Thymus (tissue), 11 donors: ENCODE measurements at regions not wholly inside any gene's neighbourhood (a gene's known extent, or its start where the extent isn't known, plus 50 kb on each side); places are given as distances from the start of the nearest gene placed in this dataset.

Source experiments
- DNase-seq, 9 donors: peaks; one replicate each; pipeline ENCODE4 v3.0.0-alpha.2; 2013; ENCODE audit warnings: low spot score in 9 of 9, low read depth in 6 of 9, missing footprints in 1 of 9
- H3K27ac ChIP-seq, 2 donors: one replicate each; pipeline ENCODE4 v1.5.1; 2013; ENCODE audit warnings: control low read depth in 1 of 2, low read depth in 1 of 2, low read length in 1 of 2, mild to moderate bottlenecking in 1 of 2, moderate library complexity in 1 of 2
- H3K27me3 ChIP-seq, 2 donors: one replicate each; pipeline ENCODE4 v1.5.1; 2013; ENCODE audit warnings: low read length in 1 of 2; ENCODE audit not compliant: control insufficient read depth in 2 of 2, insufficient read depth in 1 of 2
- H3K36me3 ChIP-seq, 2 donors: one replicate each; pipeline ENCODE4 v1.5.1; 2013; ENCODE audit warnings: low read length in 1 of 2, mild to moderate bottlenecking in 1 of 2, moderate library complexity in 1 of 2; ENCODE audit not compliant: control insufficient read depth in 2 of 2, insufficient read depth in 2 of 2
- H3K4me1 ChIP-seq, 2 donors: one replicate each; pipeline ENCODE4 v1.5.1; 2013; ENCODE audit warnings: low read length in 2 of 2; ENCODE audit not compliant: control insufficient read depth in 2 of 2, insufficient read depth in 2 of 2
- H3K4me3 ChIP-seq, 2 donors: one replicate each; pipeline ENCODE4 v1.5.1; 2013; ENCODE audit warnings: low read length in 2 of 2, control low read depth in 1 of 2, mild to moderate bottlenecking in 1 of 2
- H3K9me3 ChIP-seq, 2 donors: one replicate each; pipeline ENCODE4 v1.5.1; 2013; ENCODE audit warnings: low read length in 1 of 2, mild to moderate bottlenecking in 1 of 2; ENCODE audit not compliant: control insufficient read depth in 2 of 2, insufficient read depth in 1 of 2
- WGBS: extraction: QIAGEN DNeasy Blood & Tissue Kit; methylation state at CpG from one replicate; pipeline ENCODE4 v1.1.7; 2013; 5-methylcytosine and 5-hydroxymethylcytosine counted together
- donor health status: healthy.

DNA sequence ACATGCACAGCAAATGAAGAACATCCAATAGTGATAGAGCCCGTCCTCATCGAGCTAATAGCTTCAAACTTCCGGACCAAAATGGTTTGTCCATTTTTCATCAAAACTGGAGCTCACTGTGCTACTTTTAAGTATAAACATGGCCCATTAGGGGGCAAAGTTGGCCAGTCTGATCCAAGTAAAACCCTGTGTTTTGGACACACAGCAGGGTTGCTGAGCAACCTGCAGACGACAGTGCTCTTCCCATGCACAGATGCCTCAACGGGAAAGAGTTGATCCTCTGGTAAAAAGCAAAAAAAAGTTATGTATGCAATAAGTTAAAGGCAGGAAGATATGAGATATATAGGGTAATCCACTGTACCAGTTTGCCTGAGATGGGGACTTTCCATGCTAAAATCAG is 244.0 kb upstream of the THBS1 start:
- Histone ChIP-seq H3K9me3 (no peaks in the 10 kb centered on the region), H3K36me3 (no peaks in the 10 kb centered on the region), H3K27me3 (no peaks in the 10 kb centered on the region), H3K4me3 (no peak overlapping the region), H3K4me1 (no peaks in the 10 kb centered on the region), H3K27ac (no peak overlapping the region)
- WGBS: 97% methylated on average over 5 of the region's 5 CpGs
- DNase-seq: no peak

DNA sequence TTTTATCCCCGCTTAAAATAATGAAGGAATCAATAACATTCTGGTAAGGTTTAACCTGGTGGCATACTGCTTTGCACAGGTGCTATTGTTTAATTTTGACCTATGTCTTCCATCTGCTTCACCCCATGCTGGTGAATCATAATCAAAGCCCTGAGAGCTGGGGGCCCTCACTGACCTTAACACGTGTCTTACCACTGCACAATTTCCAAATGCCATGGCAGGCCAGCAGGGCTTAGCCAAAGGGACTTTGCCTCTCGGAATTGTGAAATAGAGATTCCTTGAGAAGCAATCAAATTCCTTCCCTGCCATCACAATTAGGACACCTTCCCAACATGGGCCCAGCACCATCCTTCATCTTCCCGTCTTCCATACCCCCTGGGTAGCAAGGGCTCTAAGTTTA is 242.6 kb upstream of the THBS1 start:
- Histone ChIP-seq H3K4me1 (no peaks in the 10 kb centered on the region), H3K36me3 (no peaks in the 10 kb centered on the region), H3K9me3 (no peaks in the 10 kb centered on the region), H3K4me3 (no peak overlapping the region), H3K27me3 (no peaks in the 10 kb centered on the region), H3K27ac (no peak overlapping the region)
- no peak for DNase-seq
- WGBS: 74% methylated on average over 4 of the region's 4 CpGs

DNA sequence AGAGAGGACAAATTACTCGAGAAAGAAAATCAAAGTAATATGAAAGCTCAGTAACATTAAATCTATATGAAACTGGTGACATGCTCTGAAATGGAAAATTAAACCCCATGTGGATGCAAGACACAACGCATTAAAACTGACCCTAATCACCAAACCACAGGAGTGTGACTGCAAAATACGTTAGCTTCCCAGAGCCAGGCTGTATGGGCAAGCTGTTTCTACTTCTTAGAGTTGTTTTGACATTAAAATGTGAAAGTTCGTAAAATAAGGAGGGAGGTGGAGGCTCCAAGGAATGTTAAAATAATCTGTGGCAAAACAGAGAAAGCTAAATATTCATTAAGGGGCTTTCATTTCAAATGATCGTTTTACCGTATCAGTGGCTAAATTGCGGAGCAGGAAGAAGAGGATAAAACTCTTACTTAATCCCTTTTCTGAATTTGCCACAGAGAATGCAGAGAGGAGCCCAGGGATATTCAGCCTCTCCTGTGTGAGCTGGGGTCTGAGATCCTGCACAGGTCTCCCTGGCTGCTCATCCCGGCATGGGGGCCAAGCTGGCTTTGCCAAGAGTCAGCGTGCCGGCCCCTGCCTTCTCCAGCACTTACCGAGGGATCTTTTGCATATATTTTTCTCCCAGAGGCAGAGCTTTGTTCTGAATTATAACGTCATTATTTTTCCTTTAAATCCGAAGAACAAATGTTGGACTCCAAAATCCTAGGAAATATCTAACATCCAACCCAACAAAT is 239.8 kb upstream of the THBS1 start:
- no peak overlapping the region for H3K4me3 ChIP-seq
- no peak overlapping the region for H3K27ac ChIP-seq
- WGBS: 88% methylated on average over 13 of the region's 13 CpGs
- no peaks in the 10 kb centered on the region for H3K4me1 ChIP-seq
- no peaks in the 10 kb centered on the region for H3K36me3 ChIP-seq
- H3K27me3 ChIP-seq: no peaks in the 10 kb centered on the region
- DNase-seq: no peak
- H3K9me3 ChIP-seq: no peaks in the 10 kb centered on the region

DNA sequence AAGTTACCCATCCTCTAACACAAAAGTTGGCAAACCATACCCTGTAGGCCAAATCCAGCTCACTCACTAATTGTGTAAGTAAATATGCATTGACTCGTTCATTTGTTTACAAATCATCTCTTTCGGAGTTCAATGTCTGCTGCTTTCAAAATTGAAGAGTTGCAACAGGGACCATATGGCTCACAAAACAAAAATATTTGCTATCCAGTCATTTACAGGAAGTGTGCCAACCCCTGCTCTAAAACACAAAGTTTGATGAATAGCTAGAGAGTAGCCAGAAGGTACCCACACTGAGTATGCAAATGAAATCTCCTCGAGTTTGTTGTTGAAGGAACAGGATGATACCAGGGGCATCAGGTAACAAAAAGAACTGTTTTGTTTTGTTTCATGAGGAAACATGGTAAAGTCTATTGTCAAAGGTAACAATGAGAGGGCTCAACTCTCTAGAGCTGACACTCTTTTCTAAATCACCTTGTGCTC is 236.2 kb upstream of the THBS1 start:
- no peak for DNase-seq
- Histone ChIP-seq H3K4me3 (no peak overlapping the region), H3K27ac (no peak overlapping the region), H3K27me3 (no peaks in the 10 kb centered on the region), H3K9me3 (no peaks in the 10 kb centered on the region), H3K36me3 (no peaks in the 10 kb centered on the region), H3K4me1 (no peaks in the 10 kb centered on the region)
- WGBS: 93% methylated on average over 3 of the region's 3 CpGs

DNA sequence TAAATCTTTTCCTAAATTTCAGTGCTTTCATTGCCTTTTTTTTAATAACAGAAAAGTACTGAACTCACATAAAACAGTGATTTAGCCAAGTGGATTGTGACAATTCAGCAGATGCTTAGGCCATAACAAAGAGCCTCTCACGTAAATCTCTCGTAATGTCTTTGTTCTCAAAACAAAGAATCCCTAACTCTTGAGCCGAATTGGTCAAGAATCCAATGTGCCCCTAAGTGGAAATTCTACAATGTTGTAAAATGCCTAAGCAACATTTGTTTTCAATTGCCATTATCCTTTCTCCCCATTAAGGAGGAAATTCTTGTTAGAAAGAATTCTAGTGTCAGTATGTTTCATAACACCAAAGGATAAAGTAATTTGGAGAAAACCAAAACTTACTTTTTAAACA is 235.7 kb upstream of the THBS1 start:
- no peaks in the 10 kb centered on the region for H3K4me1 ChIP-seq
- H3K27ac ChIP-seq: no peak overlapping the region
- no peaks in the 10 kb centered on the region for H3K9me3 ChIP-seq
- H3K4me3 ChIP-seq: no peak overlapping the region
- no peaks in the 10 kb centered on the region for H3K27me3 ChIP-seq
- WGBS: 64% methylated on average over 3 of the region's 3 CpGs
- H3K36me3 ChIP-seq: no peaks in the 10 kb centered on the region
- DNase-seq: no peak

DNA sequence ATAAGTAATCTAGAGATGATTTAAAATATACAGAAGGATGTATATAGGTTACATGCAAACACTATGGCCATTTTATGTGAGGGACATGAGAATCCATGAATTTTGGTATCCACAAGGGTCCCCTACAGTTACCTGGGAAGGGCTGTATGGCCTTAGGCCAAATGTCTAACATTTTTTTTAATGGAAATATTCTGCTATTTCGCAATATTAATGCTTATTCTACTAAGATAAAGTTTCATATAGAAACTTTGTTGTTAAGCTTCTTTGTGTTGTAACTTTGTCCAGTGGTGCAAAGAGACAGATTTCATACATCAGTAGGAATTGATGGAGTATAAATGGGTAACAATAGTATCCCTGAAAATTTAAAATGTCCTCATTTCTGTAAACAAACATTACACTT is 233.4 kb upstream of the THBS1 start:
- Histone ChIP-seq H3K4me1 (peaks cover 0 to 4% of the 10 kb centered on the region in 2 donors), H3K27me3 (no peaks in the 10 kb centered on the region), H3K27ac (no peak overlapping the region), H3K36me3 (no peaks in the 10 kb centered on the region), H3K4me3 (no peak overlapping the region), H3K9me3 (no peaks in the 10 kb centered on the region)
- DNase-seq: no peak
- WGBS: 93% methylated on average over 1 of the region's 1 CpG

DNA sequence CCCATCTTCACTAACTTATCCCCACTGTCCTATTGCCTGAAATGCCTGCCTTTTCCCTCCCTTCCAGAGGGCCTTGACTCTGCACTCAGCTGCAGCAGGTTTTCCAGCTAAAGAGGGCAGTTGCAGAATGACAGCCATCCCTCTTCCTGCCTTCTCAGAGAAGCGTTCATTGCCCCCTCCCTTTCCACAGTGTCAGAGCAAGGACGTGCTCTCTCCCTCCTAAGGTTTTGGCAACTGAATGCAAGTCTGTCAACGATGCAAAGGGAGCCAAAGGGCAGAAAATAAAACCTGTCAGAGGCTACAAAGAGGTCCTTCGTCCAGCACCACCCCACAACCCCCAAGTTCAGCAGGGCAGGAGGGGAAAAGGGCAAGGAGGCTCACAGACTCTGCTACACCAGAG is 230.1 kb upstream of the THBS1 start:
- peaks cover 0 to 4% of the 10 kb centered on the region in 2 donors for H3K4me1 ChIP-seq
- H3K9me3 ChIP-seq: no peaks in the 10 kb centered on the region
- no peak for DNase-seq
- 72% methylated on average over 4 of the region's 4 CpGs for WGBS
- no peak overlapping the region for H3K4me3 ChIP-seq
- H3K27ac ChIP-seq: no peak overlapping the region
- no peaks in the 10 kb centered on the region for H3K27me3 ChIP-seq
- no peaks in the 10 kb centered on the region for H3K36me3 ChIP-seq

DNA sequence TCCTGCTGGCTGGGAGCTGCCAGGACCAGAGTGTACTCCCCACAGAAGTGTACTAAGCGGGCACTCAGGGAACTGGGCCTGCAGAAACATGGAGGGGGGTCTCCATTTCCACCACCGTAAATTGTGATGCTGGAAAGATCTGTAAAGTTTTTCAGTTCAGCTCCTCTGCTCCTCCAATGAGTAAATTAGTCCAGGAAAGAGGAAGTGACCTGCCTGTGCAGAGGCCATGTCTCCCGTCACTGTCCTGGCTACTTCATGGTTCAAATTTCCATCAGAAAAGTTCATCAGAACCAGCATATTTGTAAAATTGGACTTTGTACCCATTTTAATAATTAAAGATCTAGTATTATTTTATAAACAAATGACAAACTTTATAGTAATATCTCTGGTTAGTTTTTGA is 226.7 kb upstream of the THBS1 start:
- Histone ChIP-seq H3K27me3 (no peaks in the 10 kb centered on the region), H3K27ac (no peak overlapping the region), H3K4me3 (no peak overlapping the region), H3K9me3 (no peaks in the 10 kb centered on the region), H3K36me3 (no peaks in the 10 kb centered on the region), H3K4me1 (peaks cover 0 to 9% of the 10 kb centered on the region in 2 donors)
- 97% methylated on average over 3 of the region's 3 CpGs for WGBS
- no peak for DNase-seq

DNA sequence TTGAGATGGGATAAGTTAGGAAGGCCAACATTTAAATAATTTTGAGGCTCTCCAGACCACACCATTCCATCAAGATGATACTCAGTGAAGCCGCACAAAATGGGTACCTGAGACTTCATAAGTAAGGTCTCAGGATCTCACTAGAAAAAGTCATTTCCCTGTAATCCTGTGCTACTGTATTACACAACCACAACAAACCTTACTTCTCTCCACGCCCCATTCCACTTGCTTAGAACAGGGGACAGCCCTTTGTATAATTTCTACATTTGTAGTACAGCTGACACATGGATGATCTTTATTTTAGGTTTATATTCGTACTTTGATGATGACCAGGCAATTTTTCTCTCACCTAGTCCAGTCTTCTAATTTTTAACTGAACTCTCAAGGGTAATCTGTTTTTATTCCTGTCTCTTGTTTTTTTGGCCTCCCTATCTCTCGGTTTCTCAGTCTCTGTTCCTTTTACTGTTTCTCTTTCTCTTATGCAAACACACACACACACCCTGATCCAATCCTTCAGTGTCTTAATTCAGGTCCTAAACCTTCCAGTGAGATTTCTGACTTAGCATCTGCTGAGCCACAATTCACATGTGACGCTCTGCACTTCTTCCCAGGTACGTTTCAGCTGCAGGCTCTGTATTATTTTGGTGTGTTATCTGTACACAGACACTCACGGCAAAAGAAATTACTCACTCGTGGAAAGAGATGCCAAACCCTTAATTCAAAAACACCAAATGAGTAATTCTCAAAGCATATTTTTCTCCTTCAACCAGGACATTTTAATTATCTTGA is 223.2 kb upstream of the THBS1 start:
- no peaks in the 10 kb centered on the region for H3K9me3 ChIP-seq
- H3K4me1 ChIP-seq: peaks cover 0 to 5% of the 10 kb centered on the region in 2 donors
- no peak for DNase-seq
- 89% methylated on average over 8 of the region's 8 CpGs for WGBS
- H3K27ac ChIP-seq: no peak overlapping the region
- no peaks in the 10 kb centered on the region for H3K36me3 ChIP-seq
- H3K4me3 ChIP-seq: no peak overlapping the region
- H3K27me3 ChIP-seq: no peaks in the 10 kb centered on the region
